GM19035 (cell line): ENCODE measurements at regions not wholly inside any gene's neighbourhood (a gene's known extent, or its start where the extent isn't known, plus 50 kb on each side); places are given as distances from the start of the nearest gene placed in this dataset.

ENCODE experiments used
- ATAC-seq: cut with Tn5 transposase; IDR thresholded peaks from one replicate; pipeline ENCODE4 v1.9.1; 2021; ENCODE audit not compliant: unreplicated experiment

DNA sequence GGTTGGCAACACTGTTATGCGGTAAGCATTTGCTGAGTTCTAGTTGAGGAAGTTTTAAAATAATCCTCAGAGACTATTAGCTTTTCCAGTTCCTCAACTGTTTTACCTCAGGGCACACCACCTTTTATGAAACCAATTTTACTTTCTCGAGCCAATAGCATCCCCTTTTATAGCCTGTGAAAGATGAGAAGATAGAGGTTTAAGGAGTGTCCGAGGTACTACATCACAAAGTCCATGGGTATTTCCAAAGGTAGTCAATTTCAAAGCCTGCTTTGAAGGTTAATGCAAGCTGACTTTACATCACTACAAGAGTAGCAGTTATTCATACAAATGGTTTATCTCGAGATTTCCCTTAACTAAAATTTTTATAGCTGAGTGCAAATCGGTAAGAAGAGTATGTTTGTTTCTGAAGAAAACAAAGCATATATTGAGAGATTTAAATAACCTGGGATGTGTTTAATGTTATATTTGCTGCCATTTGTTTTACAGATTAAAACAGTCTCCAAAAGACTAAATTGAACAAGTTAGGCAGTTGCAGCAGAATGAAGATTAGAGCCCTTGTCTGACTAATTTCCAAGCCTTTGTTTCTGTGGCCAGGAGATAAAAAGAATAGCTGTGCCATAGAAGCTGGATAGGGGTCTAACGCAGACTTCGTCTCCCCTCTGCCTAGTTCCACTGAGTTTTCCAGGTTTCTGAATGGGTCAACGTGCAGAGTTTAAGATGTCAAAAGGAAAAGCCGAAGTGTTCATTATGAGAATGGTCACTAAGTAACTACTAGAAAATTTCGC is 74.7 kb upstream of the TRPC4 start:
- ATAC-seq = no peak

DNA sequence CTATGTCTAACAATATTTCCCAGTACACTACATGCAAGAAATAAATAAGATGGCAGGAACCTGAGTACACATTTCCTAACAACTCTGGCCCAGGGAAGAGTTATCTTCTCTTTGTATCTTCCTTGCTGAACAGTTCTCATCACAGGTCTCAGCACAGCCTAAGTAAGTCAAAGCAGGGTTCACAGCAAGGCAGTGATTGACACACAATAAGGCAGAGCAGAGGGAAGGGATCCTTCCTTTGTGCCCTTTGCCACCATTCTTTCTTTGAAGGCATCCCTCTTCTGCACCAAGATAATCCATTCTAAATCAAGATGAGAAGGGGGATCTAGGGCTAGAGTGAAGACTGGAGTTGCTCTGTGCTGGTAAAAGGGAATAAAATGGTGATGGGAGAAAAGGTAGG is 73.4 kb upstream of the TRPC4 start:
- ATAC-seq = no peak

DNA sequence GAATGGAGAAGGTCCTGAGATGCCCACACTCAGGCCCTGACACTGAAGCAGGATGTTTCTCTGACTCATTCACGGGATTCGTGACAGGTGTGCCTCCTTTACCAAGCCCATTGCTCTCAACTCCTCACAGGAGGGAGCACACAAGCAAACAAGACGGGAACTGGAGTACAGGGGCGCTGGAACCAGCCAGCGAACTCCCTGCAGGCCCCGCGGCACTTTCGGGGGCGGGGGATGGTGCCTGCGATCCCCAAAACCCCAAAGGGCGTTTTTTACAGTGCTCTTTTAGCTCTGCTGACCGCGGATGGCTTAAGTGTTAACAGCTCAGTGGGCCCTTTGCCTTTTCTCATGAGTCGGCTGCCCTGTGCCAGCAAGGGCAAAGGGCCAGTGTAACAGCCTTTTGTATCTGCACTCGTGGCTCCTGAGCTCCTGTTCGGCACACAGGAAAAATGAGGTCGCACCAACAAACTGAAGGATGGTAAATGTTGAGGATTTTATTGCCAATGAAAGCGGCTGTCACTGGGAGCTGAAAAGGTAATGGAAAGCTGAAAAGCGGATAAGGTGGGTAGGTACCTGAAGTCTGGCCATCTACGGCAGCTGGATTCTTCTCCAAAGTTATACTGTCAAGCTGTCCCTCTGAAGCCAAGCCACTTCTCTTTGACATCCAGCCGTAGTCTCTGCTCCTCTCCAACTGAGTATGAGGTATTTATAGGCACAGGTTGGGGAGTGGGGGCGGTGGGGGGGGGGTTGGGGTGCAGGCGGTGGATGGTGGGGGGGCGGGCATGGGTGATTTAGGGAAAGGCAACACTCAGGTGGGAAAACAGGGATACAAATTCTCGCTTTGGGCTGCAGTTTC is 65.0 kb upstream of the TRPC4 start:
- ATAC-seq = no peak

DNA sequence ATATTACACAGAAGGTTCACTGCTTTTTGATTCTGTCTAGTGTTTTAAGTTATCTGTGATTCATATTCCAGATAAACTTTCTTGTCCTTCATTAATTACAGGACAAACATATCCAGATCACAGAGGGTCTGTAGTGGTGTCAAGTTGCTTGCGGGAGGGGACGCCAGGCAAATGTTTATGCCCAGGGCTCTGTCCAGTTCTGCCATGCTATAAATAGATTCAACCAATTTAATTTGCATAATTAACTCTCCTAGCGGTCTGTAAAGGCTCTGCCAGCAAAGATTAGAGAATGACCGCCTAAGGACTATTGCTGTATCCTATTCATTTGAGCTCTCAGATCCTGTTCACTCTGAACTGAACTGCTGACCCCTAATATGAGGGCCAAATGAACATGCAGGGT is 59.7 kb upstream of the TRPC4 start:
- ATAC-seq = no peak

DNA sequence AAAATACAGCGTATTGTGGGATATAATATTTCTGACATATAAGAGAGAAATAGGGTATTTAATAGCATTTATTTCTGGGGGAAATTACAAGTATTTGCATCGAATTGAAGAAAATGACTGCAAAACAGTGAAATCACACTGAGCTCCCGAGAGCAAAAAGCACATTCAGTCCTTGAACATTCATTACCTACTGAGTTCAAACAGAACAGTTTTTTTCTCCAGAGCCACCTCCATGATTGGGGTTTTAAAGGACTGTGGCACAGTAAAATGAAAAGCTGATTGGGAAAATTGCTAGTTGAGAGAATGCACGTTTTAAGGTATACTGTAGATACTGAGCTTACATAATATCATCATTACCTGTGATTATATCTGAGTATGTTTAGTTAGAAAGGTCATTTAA is 58.0 kb upstream of the TRPC4 start:
- no peak for ATAC-seq

DNA sequence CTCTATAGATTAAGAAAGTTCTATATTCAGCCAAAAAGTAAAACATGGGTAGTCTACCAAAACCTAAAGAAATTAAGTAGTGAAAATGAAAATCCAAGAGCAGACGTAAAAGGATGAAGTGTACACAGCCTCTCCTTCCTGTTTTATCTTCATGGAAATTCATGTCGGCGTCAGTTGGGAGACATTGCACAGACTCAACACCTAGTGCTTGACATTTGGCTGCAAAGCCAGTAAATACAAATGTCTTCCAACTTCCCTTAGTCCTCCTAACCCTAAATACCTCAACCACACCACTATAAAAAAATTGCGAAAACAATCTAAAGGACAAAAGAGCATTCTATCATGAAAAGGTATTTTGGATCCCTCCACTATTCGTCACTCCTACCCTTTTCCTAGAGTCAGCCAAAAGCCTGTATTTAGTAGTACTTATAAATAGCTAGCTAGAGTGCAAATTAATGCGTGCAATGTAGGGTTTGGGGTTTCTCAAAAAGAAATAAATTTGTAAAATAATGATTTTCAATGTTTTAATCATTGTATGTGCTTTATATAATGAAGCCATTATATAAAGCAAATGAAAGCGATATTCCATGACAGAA is 56.4 kb upstream of the TRPC4 start:
- ATAC-seq = no peak

DNA sequence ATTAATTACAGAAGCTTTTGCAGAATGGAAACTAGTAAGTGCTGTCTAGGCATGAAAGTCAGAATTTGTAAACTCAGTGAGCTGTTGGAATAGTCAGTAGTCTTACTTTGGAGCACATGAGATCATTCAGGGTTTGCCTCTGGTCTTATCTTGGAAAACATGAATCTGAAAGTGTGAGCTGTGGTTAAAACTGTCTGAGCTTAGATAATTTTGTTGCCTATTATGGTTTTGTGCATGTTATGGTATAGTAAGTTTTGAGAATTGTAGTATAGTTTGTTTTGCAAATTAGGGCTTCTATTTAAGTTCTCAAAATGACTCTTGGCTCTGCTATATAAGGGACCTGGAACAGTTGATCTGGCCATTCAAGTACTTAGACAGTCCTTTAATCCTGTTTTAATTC is 53.7 kb upstream of the TRPC4 start:
- no peak for ATAC-seq

DNA sequence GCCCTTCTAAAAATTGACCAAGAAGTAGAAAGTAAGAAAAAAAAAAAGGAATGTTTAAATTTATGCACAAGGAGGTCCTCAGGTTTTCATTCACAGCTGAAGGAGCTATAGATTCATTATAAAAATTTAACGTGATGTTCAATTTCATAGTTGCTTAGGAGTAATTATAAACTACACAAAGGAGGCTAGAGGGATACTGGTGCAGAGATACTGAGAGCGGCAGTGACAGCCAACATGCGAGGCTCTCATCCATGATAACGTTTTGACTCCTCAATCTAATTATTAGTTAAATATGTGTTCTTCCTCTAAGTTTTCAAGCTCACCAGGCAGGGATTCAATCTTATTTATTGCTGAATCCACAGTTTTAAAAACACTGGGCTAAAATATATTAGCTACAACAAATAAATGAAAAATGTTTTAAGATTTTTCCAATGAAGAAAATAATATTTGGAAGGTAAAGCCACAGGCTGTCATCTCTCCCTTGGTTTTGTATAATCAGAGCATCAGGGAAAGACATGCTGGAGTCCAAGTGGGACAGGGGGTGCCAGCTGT is 49.8 kb upstream of the TRPC4 start:
- ATAC-seq = no peak
